A673 (cell line): ENCODE measurements at regions not wholly inside any gene's neighbourhood (a gene's known extent, or its start where the extent isn't known, plus 50 kb on each side); places are given as distances from the start of the nearest gene placed in this dataset.

Experiments
- CTCF ChIP-seq: fragments of 300-800, 200-600 bp; sonication (generic); conservative IDR thresholded peaks from 2 replicates; pipeline ENCODE4 v1.5.1; 2017; ENCODE audit warnings: low read depth, mild to moderate bottlenecking, antibody characterized with exemption, low read length, moderate library complexity, mixed read lengths
- EZH2 ChIP-seq: fragments of 200-600 bp; sonication (generic); IDR thresholded peaks from 2 replicates; pipeline ENCODE4 v1.6.1; 2017; ENCODE audit warnings: borderline replicate concordance, low read depth, mild to moderate bottlenecking, mixed read lengths, antibody characterized with exemption, low read length; ENCODE audit not compliant: poor library complexity, severe bottlenecking

DNA sequence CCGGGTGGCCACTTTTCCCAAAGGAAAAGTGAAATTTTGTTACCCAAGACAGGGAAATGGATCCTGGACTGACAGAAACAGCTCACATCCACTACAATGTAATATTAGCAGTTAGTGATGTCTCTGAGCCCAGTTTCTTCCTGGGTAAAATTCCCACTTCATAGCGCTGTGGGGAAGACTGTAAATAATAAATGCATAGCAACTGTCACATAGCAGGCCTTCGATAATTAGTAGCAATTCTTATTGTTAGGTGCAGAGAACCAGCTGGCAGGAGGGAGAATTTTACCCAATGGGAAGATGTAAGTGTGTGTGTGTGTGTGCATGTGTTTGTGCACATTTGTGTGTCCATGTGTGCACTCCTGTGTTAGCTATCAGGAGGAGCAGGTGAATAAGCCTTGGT lies 221.5 kb downstream of the SLC4A3 start:
- no peak for TF ChIP-seq CTCF
- no peak for TF ChIP-seq EZH2
